Heart right ventricle (tissue), 16 donors: ENCODE measurements at regions not wholly inside any gene's neighbourhood (a gene's known extent, or its start where the extent isn't known, plus 50 kb on each side); places are given as distances from the start of the nearest gene placed in this dataset.

Source experiments
- ATAC-seq, 8 donors: fragments of 200-7000 bp; cut with Tn5 transposase; one replicate each; pipeline ENCODE4 v1.9.1; 2020; ENCODE audit warnings: mild to moderate bottlenecking in 8 of 8, moderate library complexity in 8 of 8, moderate number of reproducible peaks in 1 of 8
- DNase-seq, 2 donors: peaks; one replicate each; pipeline ENCODE4 v3.0.0-alpha.2; 2020
- H3K27ac ChIP-seq, 10 donors: fragments of 200-600 bp; sonication (generic) in 2 of 10; one replicate each; pipeline versions ENCODE4 v1.5.0 to v1.8.0; 2020 to 2022; ENCODE audit warnings: mild to moderate bottlenecking in 3 of 10
- H3K27me3 ChIP-seq, 7 donors: fragments of 200-600 bp; one replicate each; pipeline ENCODE4 v1.8.0; 2021 to 2022; ENCODE audit warnings: mild to moderate bottlenecking in 2 of 7
- H3K36me3 ChIP-seq, 9 donors: fragments of 200-600 bp; sonication (generic) in 1 of 9; one replicate each; pipeline versions ENCODE4 v1.5.0 to v1.8.0; 2020 to 2022; ENCODE audit warnings: mild to moderate bottlenecking in 2 of 9
- H3K4me1 ChIP-seq, 9 donors: fragments of 200-600 bp; sonication (generic) in 1 of 9; one replicate each; pipeline versions ENCODE4 v1.5.0 to v1.8.0; 2020 to 2022; ENCODE audit warnings: mild to moderate bottlenecking in 4 of 9
- H3K4me3 ChIP-seq, 10 donors: fragments of 200-600 bp; sonication (generic) in 2 of 10; one replicate each; pipeline versions ENCODE4 v1.5.0 to v1.8.0; 2020 to 2022; ENCODE audit warnings: mild to moderate bottlenecking in 7 of 10, moderate library complexity in 2 of 10
- H3K9me3 ChIP-seq, 11 donors: fragments of 200-600 bp in 10 of 11; sonication (generic) in 2 of 11; one replicate each; pipeline versions ENCODE4 v1.5.0 to v1.8.0; 2013 to 2022; ENCODE audit warnings: mild to moderate bottlenecking in 2 of 11, control low read depth in 1 of 11, moderate library complexity in 1 of 11
- WGBS, 2 donors: extraction: QIAGEN DNeasy Blood & Tissue Kit; methylation state at CpG; one replicate each; pipeline ENCODE4 v1.1.7; 2013; ENCODE audit warnings: inconsistent platforms in 1 of 2; 5-methylcytosine and 5-hydroxymethylcytosine counted together
- intact Hi-C, 10 donors: fragments of 100-400 bp; cut with DNase I; formaldehyde crosslinking; loops; one replicate each; pipeline versions ENCODE4 v1.11.1 to v1.14.2; 2022
- TF ChIP-seq, protein P1 (sequence below), 9 donors: fragments of 200-600 bp; sonication (generic) in 2 of 9; IDR thresholded peaks; one replicate each; pipeline versions ENCODE4 v1.5.0 to v1.8.0; 2021 to 2022; ENCODE audit warnings: antibody characterized with exemption in 9 of 9, mild to moderate bottlenecking in 5 of 9, moderate library complexity in 1 of 9
- donor health status: Arrhythmogenic right ventricular cardiomyopathy.
- donor health status: ischemic (EF 13 %, LVEDD 7.1; RV severe dilation, severe dysfunction).
- donor health status: healthy with polysubstance abuse.
- donor health status: DM: no; HTN: yes; CAD: no.
- donor health status: DM: no; HTN: no; CAD: no.
- donor health status: ischemic (EF 25% LVEDD 6.9; RV normal size, moderate dysfunction).
- donor health status: ischemic (EF 25% LVEDD 5.7; RV mildly dilated, moderate dysfunction).
- donor health status: healthy.
- donor health status: DM: yes; HTN: yes; CAD: no.
- donor health status: Ischemic cardiomyopathy.
- donor health status: ischemic (EF 35%, LVEDD 5.7; RV mildly dilated, moderate dysfunction).
- donor health status: nonischemic (EF 11% LVEDD 7.7; RV severe dilation, severe dysfunction).
- donor health status: DM: yes; HTN: yes; CAD: no.
- donor health status: PGD.
- donor health status: ischemic (EF 29% LVEDD 5.4; RV normal size, mild dysfunction).
- donor health status: nonischemic (EF 23%, LVEDD 6.1; RV moderate dilation, normal function).

DNA sequence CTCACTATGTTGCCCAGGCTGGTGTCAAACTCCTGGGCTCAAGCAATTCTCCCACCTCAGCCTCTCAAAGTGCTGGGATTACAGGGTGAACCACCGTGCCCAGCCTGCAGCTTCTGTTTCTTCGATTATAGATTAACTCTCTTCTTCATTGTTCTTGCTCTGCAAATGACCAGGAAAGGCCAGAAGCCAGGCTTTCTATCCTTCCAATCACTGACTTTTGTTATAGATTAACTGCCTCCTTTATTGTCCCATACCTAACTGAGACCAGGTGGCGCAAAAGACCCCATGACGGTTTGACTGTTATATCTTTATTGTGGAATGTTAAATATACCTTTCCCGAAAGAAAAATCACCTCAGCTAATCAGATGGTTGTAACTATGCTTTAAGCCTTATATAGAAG is 196.9 kb downstream of the MREG start:
- H3K9me3 ChIP-seq, result peaks cover 0 to 19% (median 7%) of the 10 kb centered on the region in 11 donors
- H3K4me1 ChIP-seq, result peaks cover 0 to 25% (median 8%) of the 10 kb centered on the region in 9 donors
- ATAC-seq, result no peak
- H3K27me3 ChIP-seq, result no peaks in the 10 kb centered on the region
- no peak overlapping the region for H3K27ac ChIP-seq
- TF ChIP-seq, protein P1, sequence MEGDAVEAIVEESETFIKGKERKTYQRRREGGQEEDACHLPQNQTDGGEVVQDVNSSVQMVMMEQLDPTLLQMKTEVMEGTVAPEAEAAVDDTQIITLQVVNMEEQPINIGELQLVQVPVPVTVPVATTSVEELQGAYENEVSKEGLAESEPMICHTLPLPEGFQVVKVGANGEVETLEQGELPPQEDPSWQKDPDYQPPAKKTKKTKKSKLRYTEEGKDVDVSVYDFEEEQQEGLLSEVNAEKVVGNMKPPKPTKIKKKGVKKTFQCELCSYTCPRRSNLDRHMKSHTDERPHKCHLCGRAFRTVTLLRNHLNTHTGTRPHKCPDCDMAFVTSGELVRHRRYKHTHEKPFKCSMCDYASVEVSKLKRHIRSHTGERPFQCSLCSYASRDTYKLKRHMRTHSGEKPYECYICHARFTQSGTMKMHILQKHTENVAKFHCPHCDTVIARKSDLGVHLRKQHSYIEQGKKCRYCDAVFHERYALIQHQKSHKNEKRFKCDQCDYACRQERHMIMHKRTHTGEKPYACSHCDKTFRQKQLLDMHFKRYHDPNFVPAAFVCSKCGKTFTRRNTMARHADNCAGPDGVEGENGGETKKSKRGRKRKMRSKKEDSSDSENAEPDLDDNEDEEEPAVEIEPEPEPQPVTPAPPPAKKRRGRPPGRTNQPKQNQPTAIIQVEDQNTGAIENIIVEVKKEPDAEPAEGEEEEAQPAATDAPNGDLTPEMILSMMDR (IDR thresholded peaks at IDR 0.05), result no peak
- no peak for DNase-seq
- intact Hi-C loops, result no loop called here
- WGBS, 2 donors, result 93 to 94% methylated on average over 5 of the region's 5 CpGs
- no peaks in the 10 kb centered on the region for H3K36me3 ChIP-seq
- no peak overlapping the region for H3K4me3 ChIP-seq

DNA sequence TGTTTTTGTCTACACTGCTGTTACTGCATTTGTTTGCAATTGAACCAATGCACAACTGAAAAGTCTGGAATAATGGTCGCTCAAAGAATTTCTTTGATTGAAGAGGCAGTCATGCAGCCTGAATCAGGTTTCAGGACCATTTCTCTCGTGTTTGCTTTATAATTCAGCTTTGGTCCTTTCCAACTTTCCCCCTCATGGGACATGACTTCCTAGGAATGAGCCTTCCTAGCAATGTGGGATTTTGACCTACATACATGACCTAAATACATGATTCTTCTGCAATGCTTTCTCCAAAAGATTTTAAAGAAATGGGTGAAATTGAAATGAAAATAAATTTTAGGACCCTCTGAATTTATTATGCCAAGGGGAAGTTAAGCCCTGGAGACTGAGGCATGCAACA is 197.4 kb downstream of the MREG start:
- 56 to 72% methylated on average over 2 of the region's 2 CpGs for WGBS, 2 donors
- Histone ChIP-seq H3K27ac (peak overlapping the region in 2 of 10 donors; percentile 4 to 14), H3K4me3 (no peak overlapping the region), H3K4me1 (peaks cover 0 to 25% (median 8%) of the 10 kb centered on the region in 9 donors), H3K9me3 (peaks cover 0 to 14% (median 6%) of the 10 kb centered on the region in 11 donors), H3K27me3 (no peaks in the 10 kb centered on the region), H3K36me3 (no peaks in the 10 kb centered on the region)
- intact Hi-C loops, result no loop called here
- DNase-seq (peak in 1 of 2 donors; percentile 24), ATAC-seq (peak in 1 of 8 donors; percentile 57)
- TF ChIP-seq, protein P1 (IDR thresholded peaks at IDR 0.05), result no peak

DNA sequence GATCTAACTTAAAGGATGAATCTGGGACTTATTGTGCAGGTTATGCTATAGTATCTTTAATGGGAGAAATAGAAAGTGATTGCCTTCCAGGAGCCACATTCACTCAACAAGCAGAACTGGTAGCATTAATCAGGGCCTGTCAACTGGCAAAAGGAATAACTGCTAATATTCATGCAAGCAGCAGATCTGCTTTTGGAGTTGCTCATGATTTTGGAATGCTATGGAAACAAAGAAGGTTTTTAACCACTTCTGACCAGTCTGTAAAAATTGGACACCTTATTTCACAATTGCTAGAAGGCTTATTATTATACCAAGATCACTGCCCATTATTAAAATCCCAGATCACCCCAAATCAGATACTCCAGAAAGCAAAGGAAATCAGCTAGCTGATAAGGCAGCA is 200.4 kb downstream of the MREG start:
- no peak overlapping the region for H3K4me3 ChIP-seq
- ATAC-seq, result no peak

DNA sequence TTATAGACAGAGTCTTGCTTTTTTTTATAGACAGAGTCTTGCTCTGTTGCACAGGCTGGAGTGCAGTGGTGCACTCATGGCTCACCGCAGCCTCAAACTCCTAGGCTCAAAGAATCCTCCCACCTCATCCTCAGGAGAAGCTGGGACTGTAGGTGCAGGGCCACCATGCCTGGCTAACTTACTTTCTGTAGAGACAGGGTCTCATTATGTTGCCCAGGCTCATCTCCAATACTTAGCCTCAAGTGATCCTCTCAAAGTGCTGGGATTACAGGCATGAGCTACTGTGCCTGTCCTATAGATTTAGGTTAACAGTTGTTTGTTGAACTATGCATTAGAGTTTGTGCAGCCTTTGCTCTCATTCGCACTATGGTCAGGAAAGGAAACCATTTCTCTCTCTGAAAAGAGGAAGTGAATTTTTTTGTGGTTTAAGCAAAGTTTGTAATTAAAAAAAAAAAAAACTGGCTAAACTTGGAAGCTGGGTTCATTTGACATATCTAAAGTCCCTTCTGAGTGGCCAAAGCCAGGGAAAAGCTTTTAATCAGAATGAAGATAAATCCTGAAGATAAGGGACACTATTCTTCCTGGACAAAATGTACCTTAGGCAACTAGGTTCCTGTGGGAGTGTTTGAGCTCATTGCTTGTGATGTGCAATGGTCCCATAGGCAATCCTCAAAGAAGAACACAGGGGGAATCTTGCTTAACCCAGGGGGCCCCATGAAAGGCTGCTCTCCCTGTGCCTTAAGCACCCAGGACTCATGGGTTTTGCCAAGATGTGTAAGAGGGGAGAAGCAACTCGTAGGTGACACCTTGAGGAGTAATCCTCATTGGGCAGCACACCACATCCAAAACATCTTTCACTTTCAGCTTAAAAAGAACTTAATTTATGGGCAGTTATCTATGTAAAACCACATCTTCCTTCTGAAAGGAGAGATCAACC is 201.7 kb downstream of the MREG start:
- Histone ChIP-seq H3K36me3 (no peaks in the 10 kb centered on the region), H3K27ac (no peak overlapping the region), H3K27me3 (no peaks in the 10 kb centered on the region), H3K9me3 (no peaks in the 10 kb centered on the region), H3K4me1 (peaks cover 0 to 16% (median 8%) of the 10 kb centered on the region in 9 donors), H3K4me3 (no peak overlapping the region)
- ATAC-seq (no peak), DNase-seq (no peak)
- TF ChIP-seq, protein P1 (IDR thresholded peaks at IDR 0.05), result no peak
- intact Hi-C loops, result no loop called here
- 84 to 89% methylated on average over 3 of the region's 3 CpGs for WGBS, 2 donors

More for the DNA sequence above, 200.4 kb downstream of the MREG start:
- H3K9me3 ChIP-seq, result no peaks in the 10 kb centered on the region
- H3K27me3 ChIP-seq, result no peaks in the 10 kb centered on the region
- intact Hi-C loops, result no loop called here
- H3K36me3 ChIP-seq, result no peaks in the 10 kb centered on the region
- no peak overlapping the region for H3K27ac ChIP-seq
- peaks cover 0 to 25% (median 8%) of the 10 kb centered on the region in 9 donors for H3K4me1 ChIP-seq
- TF ChIP-seq, protein P1 (IDR thresholded peaks at IDR 0.05), result no peak
- DNase-seq, result no peak
